Stimulated activated CD8-positive, alpha-beta memory T cell treated with anti-CD3 and anti-CD28 coated beads, Interleukin-2, amount 100 ng/mL, for 1 hour (primary cell): ENCODE measurements at regions not wholly inside any gene's neighbourhood (a gene's known extent, or its start where the extent isn't known, plus 50 kb on each side); places are given as distances from the start of the nearest gene placed in this dataset.

Source experiments
- DNase-seq, 2 donors: peaks; one replicate each; pipeline ENCODE4 v3.0.0-alpha.2; 2020; ENCODE audit warnings: low read depth in 2 of 2

DNA sequence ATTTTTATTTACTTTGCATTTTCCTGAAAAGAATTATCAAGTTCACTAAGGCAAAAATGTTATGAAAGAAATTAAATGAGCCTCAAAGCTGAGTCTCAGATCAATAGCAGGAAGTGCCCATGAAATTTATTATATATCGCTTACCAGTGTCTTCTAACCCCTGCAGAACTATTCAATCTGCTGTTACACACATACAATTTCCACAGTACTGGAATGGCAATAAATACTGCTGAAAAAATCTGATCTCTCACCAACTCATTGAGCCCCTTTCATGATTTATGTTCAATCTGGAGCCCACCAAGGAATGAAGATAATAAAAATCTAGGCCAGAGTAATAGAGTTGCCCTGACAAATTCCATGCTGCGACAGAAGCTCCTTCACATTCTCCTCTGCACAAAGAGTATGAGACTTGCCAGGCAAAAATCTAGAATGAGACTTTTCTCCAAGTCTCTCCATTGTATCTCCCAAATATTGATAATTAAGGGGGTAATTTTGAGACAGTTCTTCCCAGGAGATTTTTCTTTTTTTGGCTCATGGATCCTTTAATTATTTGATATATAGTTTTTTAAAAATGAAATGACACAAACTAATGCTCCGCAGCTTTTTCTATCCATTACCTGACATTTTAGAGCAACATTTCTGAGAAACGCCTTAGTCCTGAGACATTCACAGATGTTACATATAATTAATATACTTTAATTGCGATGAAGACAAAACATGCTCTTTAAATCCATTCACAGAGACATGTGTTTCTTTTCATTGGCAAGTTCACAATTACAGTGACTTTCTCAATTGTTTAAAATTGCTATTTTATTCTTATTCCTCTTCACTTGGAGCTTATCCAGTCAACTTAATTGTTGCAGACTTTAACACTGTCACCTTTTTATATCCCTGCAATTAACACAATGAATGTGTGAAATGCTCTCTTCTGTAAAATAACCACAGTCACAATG lies 1020.4 kb downstream of the CBLN2 start:
- DNase-seq: no peak

DNA sequence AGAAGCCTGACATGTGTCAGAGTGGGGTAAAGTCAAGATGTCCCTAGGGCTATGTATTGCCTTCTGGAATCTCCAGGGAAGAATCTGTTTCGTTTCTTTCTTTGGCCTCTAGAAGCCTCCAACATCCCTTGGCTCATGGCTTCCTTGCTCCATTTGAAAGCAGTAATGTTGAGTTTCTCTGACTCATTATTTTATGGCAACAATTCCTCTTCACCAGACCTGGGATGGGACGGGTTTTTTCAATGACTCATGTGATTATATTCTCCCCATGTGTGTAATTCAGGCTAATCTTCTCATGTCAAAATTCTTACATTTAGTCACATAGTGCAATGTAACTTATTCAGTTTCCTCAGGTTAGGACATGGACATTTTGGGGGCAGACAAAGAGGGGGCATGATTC lies 1038.6 kb downstream of the CBLN2 start:
- no peak for DNase-seq

GRCh38 chr18:71503222-71503621 lies 1040.9 kb downstream of the CBLN2 start:
- no peak for DNase-seq

DNA sequence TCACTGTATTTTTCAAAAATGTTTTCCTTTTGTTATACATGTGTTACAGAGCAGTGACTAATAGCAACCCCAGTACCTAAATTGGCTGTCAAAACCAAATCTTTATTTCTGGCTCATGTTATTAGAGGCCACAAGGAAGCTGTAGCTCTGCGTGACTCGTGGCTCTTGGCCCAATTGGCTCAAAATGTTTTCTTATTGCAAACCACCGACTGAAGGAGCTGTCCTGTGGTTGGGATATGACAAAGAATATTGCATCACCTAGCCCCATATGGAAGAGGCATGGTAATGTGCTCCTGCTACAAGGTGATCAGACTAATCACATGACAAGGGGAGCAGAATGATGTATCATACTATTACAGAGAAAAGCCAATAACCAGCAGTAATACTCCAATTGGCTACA lies 1058.5 kb downstream of the CBLN2 start:
- DNase-seq: no peak

GRCh38 chr18:71471963-71472725 lies 1072.0 kb downstream of the CBLN2 start:
- no peak for DNase-seq

- no peak for DNase-seq
Measured at GRCh38 chr18:71456206-71456605, 1087.9 kb downstream of the CBLN2 start.

DNA sequence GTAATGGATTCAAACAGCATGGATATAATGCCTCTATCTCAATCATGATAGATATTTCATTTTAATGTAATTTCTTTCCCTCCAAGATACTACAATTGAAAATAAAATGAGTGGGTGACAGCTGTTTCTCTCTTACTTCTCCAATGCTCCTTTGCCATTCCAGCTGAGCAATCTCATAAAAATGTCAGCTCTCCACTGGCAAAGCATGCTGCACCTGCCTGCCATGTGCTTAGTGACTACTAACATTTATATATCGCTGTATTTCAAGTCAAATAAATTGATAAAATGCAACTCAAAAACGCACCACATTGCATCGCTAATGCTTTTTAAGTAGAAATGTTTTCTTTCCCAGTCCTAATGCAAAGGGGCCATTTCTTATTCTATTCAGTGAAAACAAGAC lies 1093.9 kb downstream of the CBLN2 start:
- DNase-seq: no peak

- no peak for DNase-seq
Measured at GRCh38 chr18:71443706-71444480, 1100.2 kb downstream of the CBLN2 start.

DNA sequence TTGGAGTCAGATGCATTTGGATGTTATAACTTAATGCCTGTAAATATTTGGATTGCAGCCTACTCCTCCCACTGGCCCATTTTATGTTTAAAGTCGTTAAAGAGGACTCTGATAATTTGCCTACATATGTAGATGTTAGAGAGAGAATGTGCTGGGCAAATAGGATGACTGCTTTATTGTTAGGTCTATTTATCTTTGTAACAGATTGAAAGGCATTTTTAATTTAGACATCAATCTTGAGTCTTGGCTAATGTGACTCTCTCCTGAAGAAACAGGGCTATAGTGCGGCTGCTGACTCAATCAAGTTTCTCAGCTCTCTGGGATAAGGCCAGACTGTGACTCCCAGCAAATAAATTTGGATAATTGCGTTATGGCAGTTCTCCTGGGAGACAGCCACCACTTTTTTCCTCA lies 1101.4 kb downstream of the CBLN2 start:
- DNase-seq: no peak

DNA sequence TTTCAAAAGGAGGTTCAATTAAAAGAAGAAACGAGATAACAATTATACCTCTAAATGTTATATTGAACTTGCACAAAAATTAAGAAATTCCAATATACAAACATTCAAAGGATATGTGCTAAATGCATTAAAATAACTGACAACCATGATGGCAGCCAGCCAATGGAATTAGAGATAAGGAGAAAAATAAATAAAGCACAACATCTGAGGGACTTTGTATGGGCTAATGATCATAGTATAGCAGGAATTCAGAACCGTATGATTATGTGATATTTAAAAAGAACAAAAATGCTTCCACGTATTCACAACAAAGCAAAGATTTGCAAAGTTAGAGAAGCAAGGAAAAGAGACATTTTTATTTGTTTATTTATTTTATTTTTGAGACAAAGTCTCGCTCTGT lies 1103.0 kb downstream of the CBLN2 start:
- DNase-seq: no peak

- no peak for DNase-seq
Measured at GRCh38 chr18:71437511-71437910, 1106.6 kb downstream of the CBLN2 start.

DNA sequence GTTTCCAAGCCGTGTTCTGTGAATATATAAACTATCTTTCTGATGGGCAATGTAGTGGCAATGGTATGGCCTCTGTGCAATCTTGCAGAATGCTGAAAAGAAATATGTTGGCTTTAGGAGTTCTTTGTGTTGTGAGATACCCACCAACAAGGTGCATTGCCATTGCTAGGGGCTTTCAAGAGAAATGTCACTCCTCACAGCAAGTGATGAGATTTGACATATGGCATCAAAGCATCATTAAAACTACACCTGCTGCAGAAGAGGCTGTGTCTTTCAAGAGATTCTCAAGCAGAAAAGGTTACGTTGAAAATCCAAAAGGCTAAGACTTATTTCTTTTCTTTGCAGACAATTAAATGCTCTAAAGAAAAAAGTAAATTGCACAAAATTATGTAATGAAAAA lies 1110.8 kb downstream of the CBLN2 start:
- DNase-seq: no peak

- DNase-seq: no peak
Measured at GRCh38 chr18:71431689-71432088, 1112.5 kb downstream of the CBLN2 start.

DNA sequence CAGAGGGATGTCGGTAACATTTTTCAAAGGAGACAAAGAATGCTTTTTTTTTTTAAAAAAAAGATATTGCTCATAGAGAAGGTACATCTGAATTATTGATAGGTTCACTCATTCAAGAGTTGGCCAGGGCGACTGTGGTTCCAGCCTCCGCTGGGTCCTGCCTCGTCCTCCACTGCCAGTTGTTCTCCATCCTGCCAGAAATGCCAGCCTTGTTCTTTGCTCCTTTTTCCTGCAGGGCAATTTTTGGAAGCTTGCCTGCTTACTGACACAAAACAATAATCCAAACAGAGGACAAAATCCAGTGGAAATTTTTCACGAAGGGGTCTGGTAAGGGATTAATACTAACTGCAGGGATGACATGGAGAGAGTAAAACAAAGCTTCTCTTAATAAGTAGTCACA lies 1113.0 kb downstream of the CBLN2 start:
- DNase-seq: no peak

GRCh38 chr18:71426441-71426840 lies 1117.7 kb downstream of the CBLN2 start:
- no peak for DNase-seq

- DNase-seq: no peak
Measured at GRCh38 chr18:71405169-71405809, 1116.4 kb downstream of the SOCS6 start.

DNA sequence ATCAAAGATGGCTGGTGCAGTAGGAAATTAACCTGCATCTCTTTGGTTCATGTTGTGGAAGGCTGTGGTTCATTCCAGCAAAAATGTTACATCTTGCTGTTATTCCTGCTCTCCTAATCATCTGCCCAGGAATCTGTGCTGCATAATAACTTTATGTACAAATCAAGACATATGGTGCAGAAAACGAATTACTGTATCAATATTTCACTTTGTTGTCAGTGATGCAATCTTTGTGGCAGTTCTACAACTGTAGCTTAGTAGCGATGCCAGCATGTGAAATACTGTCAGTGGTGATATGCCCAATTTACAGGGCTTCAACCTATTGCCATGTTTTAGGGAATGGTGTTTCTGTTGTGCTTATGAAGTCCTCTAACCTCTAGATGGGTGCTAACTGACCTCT lies 1114.7 kb downstream of the SOCS6 start:
- no peak for DNase-seq

DNA sequence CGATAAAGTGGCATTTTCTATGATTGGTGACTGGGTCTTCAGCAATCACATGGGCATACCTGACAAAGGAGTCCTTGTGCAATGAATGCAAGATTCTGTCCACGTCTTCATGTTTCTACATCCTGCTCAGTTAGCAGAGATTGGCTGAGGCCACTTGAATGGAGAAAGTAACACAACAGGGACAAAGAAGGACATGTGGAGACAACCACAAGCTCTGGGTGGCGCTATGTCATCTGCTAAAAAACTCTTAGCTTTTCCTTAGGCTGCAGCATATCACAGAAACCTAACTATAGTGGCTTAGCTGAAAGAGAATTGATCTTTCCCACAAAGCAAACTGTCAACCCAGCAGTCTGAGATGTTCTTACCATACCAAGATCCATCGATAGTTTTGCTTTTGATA lies 1109.7 kb downstream of the SOCS6 start:
- DNase-seq: no peak

DNA sequence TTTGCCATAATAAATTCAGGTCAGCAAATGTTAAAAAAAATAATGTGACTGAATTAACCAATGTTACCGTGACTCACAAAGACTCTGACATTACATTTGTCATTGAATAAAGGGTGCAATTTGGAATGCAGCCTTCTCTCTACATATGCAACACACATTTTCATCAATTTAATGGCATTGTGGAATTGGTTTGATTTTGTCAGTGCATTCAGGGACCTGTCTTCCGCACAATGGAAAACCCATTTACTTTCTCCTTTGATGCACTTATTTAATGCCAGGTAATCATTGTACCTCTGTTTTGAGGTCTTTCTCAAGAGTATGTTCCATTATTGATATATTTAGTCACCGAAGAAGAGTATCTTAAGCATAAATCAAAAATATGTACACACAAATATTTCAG lies 1099.3 kb downstream of the SOCS6 start:
- DNase-seq: no peak

DNA sequence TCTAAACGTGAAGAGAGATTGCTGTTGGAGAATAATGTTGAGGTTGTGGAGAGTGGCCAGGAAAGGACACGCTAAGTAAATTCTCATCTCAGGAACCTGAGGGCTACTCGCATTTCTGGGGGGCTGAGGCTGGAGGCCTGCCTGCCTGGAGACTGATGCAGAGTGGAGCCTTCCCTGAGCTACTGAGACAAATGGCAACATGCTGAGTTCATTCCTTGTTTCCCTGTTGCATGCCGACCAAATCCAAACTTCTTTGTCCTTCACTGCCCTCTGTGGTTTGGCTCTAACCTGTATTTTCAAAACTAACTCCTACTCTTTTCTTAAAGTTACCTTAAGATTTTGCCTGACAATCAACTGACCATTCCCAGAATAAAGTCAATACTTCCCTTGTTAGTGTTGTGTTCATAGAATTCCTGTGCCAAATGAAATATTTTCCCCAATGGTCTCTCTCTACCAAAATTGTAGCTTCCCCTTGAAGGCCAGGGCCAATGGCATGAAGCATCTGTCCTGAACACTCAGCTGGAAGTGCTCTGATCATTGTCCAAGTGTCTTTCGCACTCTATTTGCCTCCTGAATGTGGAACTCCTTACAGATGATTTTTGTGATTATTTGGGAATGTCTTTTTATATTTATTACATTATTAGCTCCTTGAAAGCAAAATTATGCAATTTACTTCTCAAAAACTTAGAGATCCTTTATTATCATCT lies 1085.6 kb downstream of the SOCS6 start:
- no peak for DNase-seq

DNA sequence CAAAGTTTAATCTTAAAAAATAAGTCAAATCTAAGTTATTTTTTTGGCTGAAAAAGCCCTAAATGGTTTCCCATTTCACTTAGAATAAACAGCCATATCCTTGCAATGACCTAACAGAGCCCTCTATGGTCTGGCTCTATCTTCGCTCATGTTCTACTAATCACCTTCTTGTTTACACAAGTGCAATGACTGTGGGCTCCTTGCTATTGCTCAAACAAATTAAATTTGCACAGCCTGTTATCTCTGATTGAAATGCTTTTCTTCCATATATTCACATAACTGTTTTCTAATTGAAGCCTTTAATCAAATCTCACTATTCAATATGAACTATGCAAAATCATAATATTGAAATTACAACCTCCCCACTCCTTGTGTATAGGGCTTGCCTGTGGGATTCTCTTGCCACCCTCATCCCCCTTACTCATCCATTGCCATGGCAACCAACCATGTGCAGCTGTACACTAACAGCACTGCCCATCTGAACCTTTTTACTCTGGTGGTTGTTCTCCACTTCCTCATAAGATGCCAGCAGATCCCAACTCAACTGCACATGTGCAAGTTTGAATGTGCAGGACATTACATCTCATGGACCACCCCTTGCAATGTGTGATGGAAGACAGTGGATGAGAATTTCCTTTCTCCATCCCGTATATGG lies 1083.2 kb downstream of the SOCS6 start:
- DNase-seq: no peak
